ENCODE measurements at regions not wholly inside any gene's neighbourhood (a gene's known extent, or its start where the extent isn't known, plus 50 kb on each side); places are given as distances from the start of the nearest gene placed in this dataset.

GRCh38 chr2:2787301-2787907, 456.3 kb upstream of the MYT1L start:
- DNase-seq (no peak), ATAC-seq (peak in 1 of 4 donors; percentile 25)
- intact Hi-C loops (cut with DNase I) = no loop called here
- no peaks in the 10 kb centered on the region for H3K36me3 ChIP-seq (ENCODE audit: insufficient read depth in 1 of 2, low read depth in 1 of 2)
- 70 to 79% (median 72%) methylated on average over 19 of the region's 19 CpGs for WGBS, 3 donors
- H3K9me3 ChIP-seq = no peaks in the 10 kb centered on the region
- H3K4me1 ChIP-seq = no peaks in the 10 kb centered on the region
- no peak overlapping the region for H3K4me3 ChIP-seq
- no peaks in the 10 kb centered on the region for H3K27me3 ChIP-seq (ENCODE audit: insufficient read depth in 3 of 3, low read length in 2 of 3)
- no peak overlapping the region for H3K27ac ChIP-seq
- TF ChIP-seq CTCF (IDR thresholded peaks at IDR 0.05) = no peak

- DNase-seq (no peak), ATAC-seq (no peak)
- 71 to 73% (median 73%) methylated on average over 9 of the region's 9 CpGs for WGBS, 3 donors
- H3K36me3 ChIP-seq (ENCODE audit: insufficient read depth in 1 of 2, low read depth in 1 of 2) = no peaks in the 10 kb centered on the region
- H3K27me3 ChIP-seq (ENCODE audit: insufficient read depth in 3 of 3, low read length in 2 of 3) = no peaks in the 10 kb centered on the region
- H3K27ac ChIP-seq = no peak overlapping the region
- TF ChIP-seq CTCF (IDR thresholded peaks at IDR 0.05) = no peak
- no peaks in the 10 kb centered on the region for H3K9me3 ChIP-seq
- no peak overlapping the region for H3K4me3 ChIP-seq
- intact Hi-C loops (cut with DNase I) = no loop called here
- no peaks in the 10 kb centered on the region for H3K4me1 ChIP-seq
Measured at GRCh38 chr2:2782007-2782406, 450.9 kb upstream of the MYT1L start.

- Histone ChIP-seq H3K9me3 (no peaks in the 10 kb centered on the region), H3K27ac (no peak overlapping the region), H3K4me3 (no peak overlapping the region), H3K4me1 (no peaks in the 10 kb centered on the region), H3K27me3 (ENCODE audit: insufficient read depth in 3 of 3, low read length in 2 of 3) (no peaks in the 10 kb centered on the region), H3K36me3 (ENCODE audit: insufficient read depth in 1 of 2, low read depth in 1 of 2) (no peaks in the 10 kb centered on the region)
- DNase-seq = no peak
- intact Hi-C loops (cut with DNase I) = no loop called here
- no peak for TF ChIP-seq CTCF (IDR thresholded peaks at IDR 0.05)
- WGBS, 3 donors = 57 to 60% (median 60%) methylated on average over 3 of the region's 3 CpGs
- no peak for ATAC-seq
Measured at GRCh38 chr2:2779727-2780126, 448.7 kb upstream of the MYT1L start.

GRCh38 chr2:2777876-2778275, 446.8 kb upstream of the MYT1L start:
- 92 to 100% (median 100%) methylated on average over 2 of the region's 2 CpGs for WGBS, 3 donors
- ATAC-seq (no peak), DNase-seq (no peak)
- Histone ChIP-seq H3K9me3 (no peaks in the 10 kb centered on the region), H3K4me1 (no peaks in the 10 kb centered on the region), H3K27ac (no peak overlapping the region), H3K27me3 (ENCODE audit: insufficient read depth in 3 of 3, low read length in 2 of 3) (no peaks in the 10 kb centered on the region), H3K36me3 (ENCODE audit: insufficient read depth in 1 of 2, low read depth in 1 of 2) (no peaks in the 10 kb centered on the region), H3K4me3 (no peak overlapping the region)
- no peak for TF ChIP-seq CTCF (IDR thresholded peaks at IDR 0.05)
- intact Hi-C loops (cut with DNase I) = no loop called here

DNA sequence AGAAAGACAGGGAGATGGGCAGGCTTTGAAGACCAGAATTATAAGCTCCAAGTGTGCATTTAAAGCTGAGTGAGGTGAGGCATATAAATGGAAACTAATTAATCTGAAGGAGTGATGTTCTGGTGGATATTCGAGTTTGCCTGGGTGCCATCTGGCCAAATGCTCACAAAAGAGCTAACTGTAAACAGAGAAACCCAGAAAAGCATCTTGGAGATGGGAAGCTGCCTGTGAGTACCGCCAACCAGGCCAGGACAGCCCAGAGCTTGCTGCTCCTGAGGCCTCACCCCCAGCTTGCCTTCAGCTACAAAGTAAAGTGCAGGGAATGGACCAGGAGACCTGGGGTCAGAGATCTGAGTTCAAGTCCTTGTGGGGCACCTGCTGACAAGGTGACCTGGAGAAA, 446.1 kb upstream of the MYT1L start:
- ATAC-seq (no peak), DNase-seq (no peak)
- no peaks in the 10 kb centered on the region for H3K9me3 ChIP-seq
- H3K27ac ChIP-seq = no peak overlapping the region
- H3K4me3 ChIP-seq = no peak overlapping the region
- H3K4me1 ChIP-seq = no peaks in the 10 kb centered on the region
- H3K36me3 ChIP-seq (ENCODE audit: insufficient read depth in 1 of 2, low read depth in 1 of 2) = no peaks in the 10 kb centered on the region
- no peak for TF ChIP-seq CTCF (IDR thresholded peaks at IDR 0.05)
- WGBS, 3 donors = 61 to 69% (median 67%) methylated on average over 2 of the region's 2 CpGs
- intact Hi-C loops (cut with DNase I) = no loop called here
- H3K27me3 ChIP-seq (ENCODE audit: insufficient read depth in 3 of 3, low read length in 2 of 3) = no peaks in the 10 kb centered on the region
